Upper lobe of right lung (tissue), 1 donor: ENCODE measurements at regions not wholly inside any gene's neighbourhood (a gene's known extent, or its start where the extent isn't known, plus 50 kb on each side); places are given as distances from the start of the nearest gene placed in this dataset.

Source experiments
- ATAC-seq: fragments of 200-7000 bp; cut with Tn5 transposase; one replicate; pipeline ENCODE4 v1.9.1; 2020; ENCODE audit warnings: mild to moderate bottlenecking, moderate library complexity
- DNase-seq: peaks from one replicate; pipeline ENCODE4 v3.0.0-alpha.2; 2020
- H3K27ac ChIP-seq: fragments of 200-600 bp; one replicate; pipeline ENCODE4 v1.8.0; 2022
- H3K27me3 ChIP-seq: fragments of 200-600 bp; one replicate; pipeline ENCODE4 v1.8.0; 2022; ENCODE audit warnings: mild to moderate bottlenecking
- H3K36me3 ChIP-seq: fragments of 200-600 bp; one replicate; pipeline ENCODE4 v1.8.0; 2022
- H3K4me1 ChIP-seq: fragments of 200-600 bp; one replicate; pipeline ENCODE4 v1.8.0; 2022
- H3K4me3 ChIP-seq: fragments of 200-600 bp; one replicate; pipeline ENCODE4 v1.8.0; 2022; ENCODE audit warnings: mild to moderate bottlenecking
- H3K9me3 ChIP-seq: fragments of 200-600 bp; one replicate; pipeline ENCODE4 v1.8.0; 2022
- CTCF ChIP-seq: fragments of 200-600 bp; IDR thresholded peaks from one replicate; pipeline ENCODE4 v1.8.0; 2022; ENCODE audit warnings: antibody characterized with exemption
- intact Hi-C: fragments of 100-400 bp; cut with DNase I; formaldehyde crosslinking; loops from one replicate; pipeline ENCODE4 v1.11.0; 2022
- donor health status: DM: no; HTN: yes; CAD: no; lungs with severe emphysema.

- DNase-seq (no peak), ATAC-seq (no peak)
- no peak overlapping the region for H3K4me3 ChIP-seq
- peaks cover 16% of the 10 kb centered on the region for H3K27me3 ChIP-seq
- no peak overlapping the region for H3K27ac ChIP-seq
- intact Hi-C loops: no loop called here
- H3K9me3 ChIP-seq: no peaks in the 10 kb centered on the region
- no peaks in the 10 kb centered on the region for H3K36me3 ChIP-seq
- TF ChIP-seq CTCF: no peak
- H3K4me1 ChIP-seq: no peaks in the 10 kb centered on the region
Observed at GRCh38 chr1:11388617-11389016, 90.3 kb upstream of the DISP3 start.

- no peaks in the 10 kb centered on the region for H3K4me1 ChIP-seq
Observed at GRCh38 chr1:11391327-11391726, 87.6 kb upstream of the DISP3 start.

GRCh38 chr1:11391886-11392285 lies 87.1 kb upstream of the DISP3 start:
- no peak for TF ChIP-seq CTCF
- peaks cover 25% of the 10 kb centered on the region for H3K27me3 ChIP-seq

More at GRCh38 chr1:11391327-11391726, 87.6 kb upstream of the DISP3 start:
- H3K4me3 ChIP-seq: no peak overlapping the region
- no peak for TF ChIP-seq CTCF
- H3K27ac ChIP-seq: no peak overlapping the region
- H3K9me3 ChIP-seq: no peaks in the 10 kb centered on the region
- no peaks in the 10 kb centered on the region for H3K36me3 ChIP-seq
- DNase-seq (no peak), ATAC-seq (no peak)
- intact Hi-C loops: no loop called here
- peaks cover 24% of the 10 kb centered on the region for H3K27me3 ChIP-seq

GRCh38 chr1:11394592-11395245 lies 84.2 kb upstream of the DISP3 start:
- intact Hi-C loops: no loop called here
- H3K27me3 ChIP-seq: peaks cover 33% of the 10 kb centered on the region
- ATAC-seq: no peak

More at GRCh38 chr1:11391886-11392285, 87.1 kb upstream of the DISP3 start:
- no peak for ATAC-seq
- no peaks in the 10 kb centered on the region for H3K36me3 ChIP-seq
- no peak overlapping the region for H3K4me3 ChIP-seq
- H3K9me3 ChIP-seq: no peaks in the 10 kb centered on the region
- intact Hi-C loops: no loop called here
- H3K4me1 ChIP-seq: no peaks in the 10 kb centered on the region
- no peak for DNase-seq
- H3K27ac ChIP-seq: no peak overlapping the region

GRCh38 chr1:11395616-11396015 lies 83.3 kb upstream of the DISP3 start:
- Histone ChIP-seq H3K27me3 (peaks cover 29% of the 10 kb centered on the region), H3K36me3 (no peaks in the 10 kb centered on the region), H3K9me3 (no peaks in the 10 kb centered on the region), H3K4me1 (no peaks in the 10 kb centered on the region), H3K27ac (no peak overlapping the region), H3K4me3 (no peak overlapping the region)
- intact Hi-C loops: no loop called here
- ATAC-seq: no peak
- no peak for DNase-seq
- no peak for TF ChIP-seq CTCF

More at GRCh38 chr1:11394592-11395245, 84.2 kb upstream of the DISP3 start:
- no peak for DNase-seq
- no peaks in the 10 kb centered on the region for H3K4me1 ChIP-seq
- no peak overlapping the region for H3K27ac ChIP-seq
- TF ChIP-seq CTCF: no peak
- no peaks in the 10 kb centered on the region for H3K36me3 ChIP-seq
- no peaks in the 10 kb centered on the region for H3K9me3 ChIP-seq
- no peak overlapping the region for H3K4me3 ChIP-seq
